ENCODE measurements at regions not wholly inside any gene's neighbourhood (a gene's known extent, or its start where the extent isn't known, plus 50 kb on each side); places are given as distances from the start of the nearest gene placed in this dataset.

DNA sequence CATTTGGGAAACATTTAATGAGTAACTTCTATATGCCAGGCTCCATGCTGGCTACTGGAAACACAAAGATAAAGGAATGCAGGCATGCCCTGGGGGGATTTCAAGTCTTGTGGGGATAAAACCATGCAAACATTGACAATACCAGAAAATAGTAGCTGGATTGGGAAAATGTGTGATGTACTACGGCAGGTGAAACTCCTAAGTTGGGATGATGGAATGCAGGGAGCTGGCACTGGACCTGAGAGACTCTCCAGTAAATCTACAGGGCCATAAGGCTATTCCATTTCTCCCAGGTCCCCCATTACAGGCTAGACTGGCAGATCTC lies 68.2 kb upstream of the NTRK3 start:
- TF ChIP-seq, protein P1, sequence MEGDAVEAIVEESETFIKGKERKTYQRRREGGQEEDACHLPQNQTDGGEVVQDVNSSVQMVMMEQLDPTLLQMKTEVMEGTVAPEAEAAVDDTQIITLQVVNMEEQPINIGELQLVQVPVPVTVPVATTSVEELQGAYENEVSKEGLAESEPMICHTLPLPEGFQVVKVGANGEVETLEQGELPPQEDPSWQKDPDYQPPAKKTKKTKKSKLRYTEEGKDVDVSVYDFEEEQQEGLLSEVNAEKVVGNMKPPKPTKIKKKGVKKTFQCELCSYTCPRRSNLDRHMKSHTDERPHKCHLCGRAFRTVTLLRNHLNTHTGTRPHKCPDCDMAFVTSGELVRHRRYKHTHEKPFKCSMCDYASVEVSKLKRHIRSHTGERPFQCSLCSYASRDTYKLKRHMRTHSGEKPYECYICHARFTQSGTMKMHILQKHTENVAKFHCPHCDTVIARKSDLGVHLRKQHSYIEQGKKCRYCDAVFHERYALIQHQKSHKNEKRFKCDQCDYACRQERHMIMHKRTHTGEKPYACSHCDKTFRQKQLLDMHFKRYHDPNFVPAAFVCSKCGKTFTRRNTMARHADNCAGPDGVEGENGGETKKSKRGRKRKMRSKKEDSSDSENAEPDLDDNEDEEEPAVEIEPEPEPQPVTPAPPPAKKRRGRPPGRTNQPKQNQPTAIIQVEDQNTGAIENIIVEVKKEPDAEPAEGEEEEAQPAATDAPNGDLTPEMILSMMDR (conservative IDR thresholded peaks at IDR 0.05; ENCODE audit: low read length) = no peak
- no peak for TF ChIP-seq EZH2phosphoT487 (IDR thresholded peaks at IDR 0.05; ENCODE audit: borderline replicate concordance)

Measured in Loucy (cell line).